ENCODE measurements at regions not wholly inside any gene's neighbourhood (a gene's known extent, or its start where the extent isn't known, plus 50 kb on each side); places are given as distances from the start of the nearest gene placed in this dataset.

DNA sequence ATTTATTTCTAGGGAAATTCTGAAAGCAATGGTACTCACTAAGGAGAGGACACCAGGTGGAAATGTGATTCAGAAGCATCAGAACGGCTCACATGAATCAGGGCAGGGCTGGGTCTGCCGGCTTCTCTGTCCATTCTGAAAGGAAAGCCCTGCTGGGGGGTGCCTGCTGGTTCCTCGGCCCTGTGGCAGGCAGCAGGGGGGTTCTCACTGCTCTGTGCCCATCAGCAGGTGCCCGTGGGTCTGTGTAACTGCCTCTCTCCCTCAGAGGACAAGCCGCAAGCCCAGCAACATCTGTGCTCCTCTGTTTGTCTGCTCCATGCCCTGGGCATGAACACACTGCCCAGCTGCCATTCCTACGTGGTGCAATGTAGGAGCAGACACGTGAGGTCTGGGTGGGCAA lies 74.9 kb upstream of the ZNF423 start:
- TF ChIP-seq, protein P1, sequence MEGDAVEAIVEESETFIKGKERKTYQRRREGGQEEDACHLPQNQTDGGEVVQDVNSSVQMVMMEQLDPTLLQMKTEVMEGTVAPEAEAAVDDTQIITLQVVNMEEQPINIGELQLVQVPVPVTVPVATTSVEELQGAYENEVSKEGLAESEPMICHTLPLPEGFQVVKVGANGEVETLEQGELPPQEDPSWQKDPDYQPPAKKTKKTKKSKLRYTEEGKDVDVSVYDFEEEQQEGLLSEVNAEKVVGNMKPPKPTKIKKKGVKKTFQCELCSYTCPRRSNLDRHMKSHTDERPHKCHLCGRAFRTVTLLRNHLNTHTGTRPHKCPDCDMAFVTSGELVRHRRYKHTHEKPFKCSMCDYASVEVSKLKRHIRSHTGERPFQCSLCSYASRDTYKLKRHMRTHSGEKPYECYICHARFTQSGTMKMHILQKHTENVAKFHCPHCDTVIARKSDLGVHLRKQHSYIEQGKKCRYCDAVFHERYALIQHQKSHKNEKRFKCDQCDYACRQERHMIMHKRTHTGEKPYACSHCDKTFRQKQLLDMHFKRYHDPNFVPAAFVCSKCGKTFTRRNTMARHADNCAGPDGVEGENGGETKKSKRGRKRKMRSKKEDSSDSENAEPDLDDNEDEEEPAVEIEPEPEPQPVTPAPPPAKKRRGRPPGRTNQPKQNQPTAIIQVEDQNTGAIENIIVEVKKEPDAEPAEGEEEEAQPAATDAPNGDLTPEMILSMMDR (conservative IDR thresholded peaks at IDR 0.05 in 1 of 2, IDR thresholded peaks at IDR 0.05 in 1 of 2; ENCODE audit: low read depth in 1 of 2, low read length in 2 of 2): no peak
- no peak for TF ChIP-seq EZH2 (IDR thresholded peaks at IDR 0.05; ENCODE audit: low read length, missing control alignments)
- H3K79me2 ChIP-seq (ENCODE audit: control insufficient read depth, insufficient read depth, low read length): no peaks in the 10 kb centered on the region
- H3K4me2 ChIP-seq (ENCODE audit: extremely low read depth, insufficient read depth, low read length): no peak overlapping the region
- no peaks in the 10 kb centered on the region for H3K36me3 ChIP-seq (ENCODE audit: control insufficient read depth, insufficient read depth, low read length)
- H3K4me1 ChIP-seq (ENCODE audit: control insufficient read depth, extremely low read depth, insufficient read depth, low read length): no peaks in the 10 kb centered on the region
- H3K4me3 ChIP-seq (replicated peaks in 1 of 4; ENCODE audit: control extremely low read depth in 1 of 4, insufficient read depth in 1 of 4, low read depth in 3 of 4, low read length in 4 of 4): no peak overlapping the region
- H4K20me1 ChIP-seq (ENCODE audit: control insufficient read depth, extremely low read depth, insufficient read depth, low read length): no peaks in the 10 kb centered on the region
- no peak overlapping the region for H3K27ac ChIP-seq (ENCODE audit: insufficient read depth, low read length)
- no peak overlapping the region for H2AFZ ChIP-seq (ENCODE audit: low read length)
- H3K9ac ChIP-seq (ENCODE audit: insufficient read depth, low read length): no peak overlapping the region
- no peaks in the 10 kb centered on the region for H3K9me3 ChIP-seq (ENCODE audit: control insufficient read depth, insufficient read depth, low read depth, low read length)
- no peak for DNase-seq (ENCODE audit: low read depth in 2 of 2)
- no peaks in the 10 kb centered on the region for H3K27me3 ChIP-seq (ENCODE audit: control insufficient read depth, insufficient read depth, low read length)

DNA sequence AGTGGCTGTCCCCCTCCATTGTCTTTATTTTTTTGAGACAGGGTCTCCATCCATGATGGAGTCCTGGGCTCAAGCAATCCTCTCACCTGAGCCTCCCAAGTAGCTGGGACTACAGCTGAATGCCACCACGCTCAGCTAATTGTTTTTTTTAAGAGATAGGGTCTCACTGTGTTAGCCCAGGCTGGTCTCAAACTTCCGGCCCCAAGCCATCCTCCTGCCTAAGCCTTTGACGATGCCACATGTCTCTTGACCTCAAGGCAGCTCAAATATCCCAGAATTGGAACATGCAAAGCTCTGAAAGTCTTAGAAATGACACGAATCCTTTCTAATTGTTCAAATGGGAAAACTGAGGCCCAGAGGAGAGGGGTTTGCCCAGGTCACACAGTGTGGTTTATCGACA lies 75.4 kb upstream of the ZNF423 start:
- Histone ChIP-seq H3K4me3 (replicated peaks in 1 of 4; ENCODE audit: control extremely low read depth in 1 of 4, insufficient read depth in 1 of 4, low read depth in 3 of 4, low read length in 4 of 4) (no peak overlapping the region), H3K4me1 (ENCODE audit: control insufficient read depth, extremely low read depth, insufficient read depth, low read length) (no peaks in the 10 kb centered on the region), H3K9me3 (ENCODE audit: control insufficient read depth, insufficient read depth, low read depth, low read length) (no peaks in the 10 kb centered on the region), H3K27ac (ENCODE audit: insufficient read depth, low read length) (no peak overlapping the region), H4K20me1 (ENCODE audit: control insufficient read depth, extremely low read depth, insufficient read depth, low read length) (no peaks in the 10 kb centered on the region), H3K9ac (ENCODE audit: insufficient read depth, low read length) (no peak overlapping the region), H3K27me3 (ENCODE audit: control insufficient read depth, insufficient read depth, low read length) (no peaks in the 10 kb centered on the region), H2AFZ (ENCODE audit: low read length) (no peak overlapping the region), H3K36me3 (ENCODE audit: control insufficient read depth, insufficient read depth, low read length) (no peaks in the 10 kb centered on the region), H3K4me2 (ENCODE audit: extremely low read depth, insufficient read depth, low read length) (no peak overlapping the region), H3K79me2 (ENCODE audit: control insufficient read depth, insufficient read depth, low read length) (no peaks in the 10 kb centered on the region)
- DNase-seq (ENCODE audit: low read depth in 2 of 2): no peak
- TF ChIP-seq EZH2 (IDR thresholded peaks at IDR 0.05; ENCODE audit: low read length, missing control alignments): no peak
- TF ChIP-seq, protein P1 (conservative IDR thresholded peaks at IDR 0.05 in 1 of 2, IDR thresholded peaks at IDR 0.05 in 1 of 2; ENCODE audit: low read depth in 1 of 2, low read length in 2 of 2): no peak

DNA sequence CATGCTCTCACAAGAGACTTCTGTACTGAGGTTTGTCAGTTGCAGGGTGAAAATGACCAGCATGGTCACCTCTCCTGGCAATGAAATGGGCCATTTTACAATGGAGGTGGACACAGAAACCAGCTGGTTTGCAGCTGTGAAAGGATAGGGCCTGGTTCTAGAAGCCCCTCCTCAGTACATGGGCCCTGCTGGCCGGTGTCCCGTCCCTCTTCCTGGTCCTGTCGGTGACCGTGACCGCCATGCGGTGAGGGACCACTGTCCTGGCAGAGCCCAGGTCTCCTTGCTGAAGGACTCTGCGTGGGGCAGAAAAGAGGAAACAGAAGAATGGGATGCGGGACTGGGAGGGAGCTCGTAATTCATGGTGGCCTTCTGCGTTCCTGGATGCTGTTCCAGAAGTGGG lies 76.0 kb upstream of the ZNF423 start:
- Histone ChIP-seq H3K79me2 (ENCODE audit: control insufficient read depth, insufficient read depth, low read length) (no peaks in the 10 kb centered on the region), H3K4me1 (ENCODE audit: control insufficient read depth, extremely low read depth, insufficient read depth, low read length) (no peaks in the 10 kb centered on the region), H3K27ac (ENCODE audit: insufficient read depth, low read length) (no peak overlapping the region), H2AFZ (ENCODE audit: low read length) (no peak overlapping the region), H3K4me2 (ENCODE audit: extremely low read depth, insufficient read depth, low read length) (no peak overlapping the region), H3K9ac (ENCODE audit: insufficient read depth, low read length) (no peak overlapping the region), H4K20me1 (ENCODE audit: control insufficient read depth, extremely low read depth, insufficient read depth, low read length) (no peaks in the 10 kb centered on the region), H3K36me3 (ENCODE audit: control insufficient read depth, insufficient read depth, low read length) (no peaks in the 10 kb centered on the region), H3K9me3 (ENCODE audit: control insufficient read depth, insufficient read depth, low read depth, low read length) (no peaks in the 10 kb centered on the region), H3K27me3 (ENCODE audit: control insufficient read depth, insufficient read depth, low read length) (no peaks in the 10 kb centered on the region), H3K4me3 (replicated peaks in 1 of 4; ENCODE audit: control extremely low read depth in 1 of 4, insufficient read depth in 1 of 4, low read depth in 3 of 4, low read length in 4 of 4) (no peak overlapping the region)
- no peak for DNase-seq (ENCODE audit: low read depth in 2 of 2)
- TF ChIP-seq, protein P1 (conservative IDR thresholded peaks at IDR 0.05 in 1 of 2, IDR thresholded peaks at IDR 0.05 in 1 of 2; ENCODE audit: low read depth in 1 of 2, low read length in 2 of 2): no peak
- TF ChIP-seq EZH2 (IDR thresholded peaks at IDR 0.05; ENCODE audit: low read length, missing control alignments): no peak

Data from fibroblast of lung (primary cell).